Ovary (tissue), 7 donors: ENCODE measurements at regions not wholly inside any gene's neighbourhood (a gene's known extent, or its start where the extent isn't known, plus 50 kb on each side); places are given as distances from the start of the nearest gene placed in this dataset.
"Not testable (repeated sequence)": the region's sequence is repeated elsewhere in the genome, so short reads cannot be mapped to it uniquely, and the experiment has no call there.

ENCODE experiments used
- DNase-seq, 5 donors: peaks; one replicate each; pipeline ENCODE4 v3.0.0-alpha.2; 2019 to 2020
- H3K27ac ChIP-seq, 2 donors: fragments of 200-600 bp; one replicate each; pipeline versions ENCODE4 v1.5.1 to v1.8.0; 2019 to 2022
- H3K27me3 ChIP-seq: fragments of 200-600 bp; one replicate; pipeline ENCODE4 v1.8.0; 2022
- H3K36me3 ChIP-seq: fragments of 200-600 bp; sonication (generic); one replicate; pipeline ENCODE4 v1.5.1; 2019
- H3K4me1 ChIP-seq: one replicate; pipeline ENCODE4 v1.8.1; 2013; ENCODE audit warnings: mild to moderate bottlenecking, moderate library complexity; ENCODE audit not compliant: insufficient read depth
- H3K4me3 ChIP-seq: fragments of 200-600 bp; sonication (generic); one replicate; pipeline ENCODE4 v1.5.1; 2017
- H3K9me3 ChIP-seq, 2 donors: fragments of 200-600 bp in 1 of 2; sonication (generic) in 1 of 2; one replicate each; pipeline versions ENCODE4 v1.5.1 to v1.8.1; 2013 to 2019; ENCODE audit warnings: mild to moderate bottlenecking in 1 of 2, moderate library complexity in 1 of 2
- EP300 ChIP-seq: sonication (generic); formaldehyde crosslinking; IDR thresholded peaks from one replicate; pipeline ENCODE4 v1.6.1; 2017; ENCODE audit warnings: antibody characterized with exemption
- POLR2A ChIP-seq: fragments of 450-650 bp; IDR thresholded peaks from one replicate; pipeline ENCODE4 v1.6.1; 2017; ENCODE audit warnings: antibody characterized with exemption, mild to moderate bottlenecking, moderate library complexity
- WGBS, 3 donors: extraction: QIAGEN DNeasy Blood & Tissue Kit in 1 of 3; methylation state at CpG; one replicate each; pipeline versions ENCODE4 v1.1.5 to v1.1.7; 2013 to 2017; 5-methylcytosine and 5-hydroxymethylcytosine counted together
- intact Hi-C, 4 donors: fragments of 100-400 bp; cut with DNase I; formaldehyde crosslinking; loops; one replicate each; pipeline versions ENCODE4 v1.11.0 to v1.15.1; 2022 to 2023
- TF ChIP-seq, protein P1 (sequence below), 3 donors: fragments of 450-650 bp in 2 of 3; fragments of 200-600 bp in 1 of 3; IDR thresholded peaks; one replicate each; pipeline versions ENCODE4 v1.5.1 to v1.8.0; 2016 to 2022; ENCODE audit warnings: antibody characterized with exemption in 3 of 3, mild to moderate bottlenecking in 1 of 3
- donor health status: DM: no; HTN: no; CAD: no; lungs with moderate emphysema.
- donor health status: DM: no; HTN: no; CAD: no.
- donor health status: Bipolar disorder and iron deficiency.
- donor health status: DM: no; HTN: no; CAD: no.
- donor health status: DM: yes; HTN: yes; CAD: no.

DNA sequence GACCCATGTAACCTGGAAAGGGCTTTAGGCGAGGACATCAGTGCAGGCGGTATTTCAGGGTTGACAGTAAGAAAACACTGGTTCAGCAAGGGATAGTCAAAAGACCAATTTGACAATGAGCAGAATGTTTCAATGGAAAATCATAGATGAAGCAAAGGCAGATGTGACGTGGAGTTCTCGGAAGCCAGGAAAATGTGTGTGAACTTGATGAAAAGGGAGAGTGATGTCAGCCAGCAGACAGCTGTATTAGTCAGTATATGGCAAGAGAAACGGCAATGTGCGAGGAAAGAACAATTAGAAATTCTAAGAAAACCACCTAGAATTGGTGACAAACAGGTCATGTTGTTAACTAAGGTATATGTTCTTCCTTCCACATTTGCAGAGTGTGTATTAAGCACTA is 503.9 kb upstream of the DAB2 start:
- intact Hi-C loops = no loop called here
- Histone ChIP-seq H3K36me3 (no peaks in the 10 kb centered on the region), H3K4me3 (no peak overlapping the region), H3K9me3 (no peaks in the 10 kb centered on the region), H3K27me3 (no peaks in the 10 kb centered on the region), H3K4me1 (no peaks in the 10 kb centered on the region), H3K27ac (no peak overlapping the region)
- TF ChIP-seq EP300 = no peak
- TF ChIP-seq, protein P1, sequence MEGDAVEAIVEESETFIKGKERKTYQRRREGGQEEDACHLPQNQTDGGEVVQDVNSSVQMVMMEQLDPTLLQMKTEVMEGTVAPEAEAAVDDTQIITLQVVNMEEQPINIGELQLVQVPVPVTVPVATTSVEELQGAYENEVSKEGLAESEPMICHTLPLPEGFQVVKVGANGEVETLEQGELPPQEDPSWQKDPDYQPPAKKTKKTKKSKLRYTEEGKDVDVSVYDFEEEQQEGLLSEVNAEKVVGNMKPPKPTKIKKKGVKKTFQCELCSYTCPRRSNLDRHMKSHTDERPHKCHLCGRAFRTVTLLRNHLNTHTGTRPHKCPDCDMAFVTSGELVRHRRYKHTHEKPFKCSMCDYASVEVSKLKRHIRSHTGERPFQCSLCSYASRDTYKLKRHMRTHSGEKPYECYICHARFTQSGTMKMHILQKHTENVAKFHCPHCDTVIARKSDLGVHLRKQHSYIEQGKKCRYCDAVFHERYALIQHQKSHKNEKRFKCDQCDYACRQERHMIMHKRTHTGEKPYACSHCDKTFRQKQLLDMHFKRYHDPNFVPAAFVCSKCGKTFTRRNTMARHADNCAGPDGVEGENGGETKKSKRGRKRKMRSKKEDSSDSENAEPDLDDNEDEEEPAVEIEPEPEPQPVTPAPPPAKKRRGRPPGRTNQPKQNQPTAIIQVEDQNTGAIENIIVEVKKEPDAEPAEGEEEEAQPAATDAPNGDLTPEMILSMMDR (IDR thresholded peaks at IDR 0.05) = no peak
- TF ChIP-seq POLR2A = no peak
- DNase-seq = no peak
- WGBS, 3 donors = 75 to 89% (median 85%) methylated on average over 6 of the region's 6 CpGs

DNA sequence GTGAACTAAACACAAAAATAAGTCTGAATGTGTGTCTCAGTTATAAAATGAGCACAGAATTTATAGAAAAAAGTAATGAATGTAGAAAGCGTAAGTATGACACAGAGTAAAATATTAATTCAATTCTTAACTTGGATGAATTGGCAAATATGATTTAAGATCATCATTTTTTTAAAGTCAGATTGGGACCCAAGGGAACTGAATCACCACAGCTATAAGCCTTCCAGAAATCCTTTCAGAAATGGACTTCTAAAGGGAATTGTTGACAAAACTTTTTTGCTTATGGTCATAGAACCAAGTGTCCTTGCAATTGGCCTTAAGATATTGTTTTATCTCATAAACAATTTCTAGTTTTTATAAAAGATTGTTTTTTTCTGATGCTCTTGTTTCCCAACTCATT is 495.1 kb upstream of the DAB2 start:
- intact Hi-C loops = no loop called here
- H3K27me3 ChIP-seq = no peaks in the 10 kb centered on the region
- no peaks in the 10 kb centered on the region for H3K4me1 ChIP-seq
- no peaks in the 10 kb centered on the region for H3K36me3 ChIP-seq
- no peak overlapping the region for H3K4me3 ChIP-seq
- H3K9me3 ChIP-seq = no peaks in the 10 kb centered on the region
- DNase-seq = no peak
- WGBS, 3 donors = 87 to 98% (median 96%) methylated on average over 1 of the region's 1 CpG
- TF ChIP-seq, protein P1 (IDR thresholded peaks at IDR 0.05) = no peak
- TF ChIP-seq EP300 (no peak), POLR2A (no peak)
- H3K27ac ChIP-seq = no peak overlapping the region

DNA sequence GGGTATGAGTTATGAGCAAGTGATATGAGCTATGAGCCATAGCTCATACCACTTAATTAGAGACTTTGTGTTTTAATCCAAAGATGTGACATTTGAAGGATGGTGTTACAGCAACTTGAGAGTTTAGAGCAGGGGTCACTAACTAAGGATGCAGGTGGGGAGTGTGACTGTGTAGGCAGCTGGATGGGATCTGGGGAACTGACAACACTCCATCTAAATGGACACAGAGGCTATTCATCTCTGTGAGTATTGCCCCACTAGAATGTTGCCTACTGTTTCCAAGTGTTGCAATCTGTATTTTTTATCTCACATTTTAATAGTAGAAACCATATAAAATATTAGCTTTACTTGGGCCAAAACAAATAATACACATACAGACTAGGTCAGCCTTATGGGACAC is 488.1 kb upstream of the DAB2 start:
- Histone ChIP-seq H3K36me3 (no peaks in the 10 kb centered on the region), H3K4me1 (no peaks in the 10 kb centered on the region), H3K9me3 (no peaks in the 10 kb centered on the region), H3K27me3 (no peaks in the 10 kb centered on the region), H3K4me3 (no peak overlapping the region), H3K27ac (no peak overlapping the region)
- intact Hi-C loops = no loop called here
- DNase-seq = no peak
- TF ChIP-seq EP300 (no peak), POLR2A (no peak)
- TF ChIP-seq, protein P1 (IDR thresholded peaks at IDR 0.05) = no peak

DNA sequence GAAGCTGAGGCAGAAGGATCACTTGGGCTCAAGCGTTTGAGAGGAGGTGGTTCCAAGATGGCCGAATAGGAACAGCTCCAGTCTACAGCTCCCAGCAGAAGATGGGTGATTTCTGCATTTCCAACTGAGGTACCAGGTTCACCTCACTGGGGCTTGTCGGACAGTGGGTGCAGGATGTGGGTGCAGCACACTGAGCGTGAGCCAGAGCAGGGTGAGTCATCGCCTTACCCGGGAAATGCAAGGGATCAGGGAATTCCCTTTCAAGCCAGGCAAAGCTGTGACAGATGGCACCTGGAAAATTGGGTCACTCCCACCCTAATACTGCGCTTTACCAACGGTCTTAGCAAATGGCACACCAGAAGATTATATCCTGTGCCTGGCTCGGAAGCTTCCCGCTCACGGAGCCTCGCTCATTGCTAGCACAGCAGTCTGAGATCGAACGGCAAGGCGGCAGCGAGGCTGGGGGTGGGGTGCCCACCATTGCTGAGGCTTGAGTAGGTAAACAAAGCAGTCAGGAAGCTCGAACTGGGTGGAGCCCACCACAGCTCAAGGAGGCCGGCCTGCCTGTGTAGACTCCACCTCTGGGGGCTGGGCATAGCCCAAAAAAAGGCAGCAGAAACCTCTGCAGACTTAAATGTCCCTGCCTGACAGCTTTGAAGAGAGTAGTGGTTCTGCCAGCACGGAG is 482.6 kb upstream of the DAB2 start:
- 85 to 93% (median 90%) methylated on average over 19 of the region's 19 CpGs for WGBS, 3 donors
- H3K9me3 ChIP-seq, H3K27me3 ChIP-seq, H3K4me1 ChIP-seq, H3K27ac ChIP-seq, H3K4me3 ChIP-seq, intact Hi-C loops, H3K36me3 ChIP-seq: not testable (repeated sequence)
- DNase-seq = peak in 1 of 5 donors; percentile 17

DNA sequence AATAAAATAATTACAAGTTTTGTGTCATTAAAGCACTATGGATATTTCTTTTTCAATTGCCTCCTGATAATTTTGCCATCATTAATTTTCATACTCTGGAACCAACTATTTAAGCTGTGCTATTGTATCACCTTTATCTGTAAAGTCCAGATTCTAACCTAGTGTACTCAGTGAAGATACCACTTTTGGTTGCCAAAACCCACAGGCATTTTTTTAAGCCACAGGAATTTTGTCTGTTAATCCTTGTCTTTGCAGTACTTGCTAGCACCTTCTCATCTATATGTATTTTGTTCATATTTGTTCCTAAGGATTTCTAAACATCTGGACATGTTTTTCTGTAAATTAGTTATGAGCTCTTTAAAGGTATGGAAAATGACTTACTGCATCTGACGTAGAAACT is 481.4 kb upstream of the DAB2 start:
- Histone ChIP-seq H3K27ac (no peak overlapping the region), H3K4me3 (no peak overlapping the region), H3K4me1 (no peaks in the 10 kb centered on the region), H3K9me3 (no peaks in the 10 kb centered on the region), H3K36me3 (no peaks in the 10 kb centered on the region), H3K27me3 (no peaks in the 10 kb centered on the region)
- TF ChIP-seq EP300 (no peak), POLR2A (no peak)
- TF ChIP-seq, protein P1 (IDR thresholded peaks at IDR 0.05) = no peak
- intact Hi-C loops = no loop called here
- 43 to 63% (median 63%) methylated on average over 1 of the region's 1 CpG for WGBS, 3 donors
- DNase-seq = no peak
